ENCODE measurements at regions not wholly inside any gene's neighbourhood (a gene's known extent, or its start where the extent isn't known, plus 50 kb on each side); places are given as distances from the start of the nearest gene placed in this dataset.
"Not testable (repeated sequence)": the region's sequence is repeated elsewhere in the genome, so short reads cannot be mapped to it uniquely, and the experiment has no call there.

- DNase-seq (no peak), ATAC-seq (no peak)
- intact Hi-C loops (cut with DNase I), result no loop called here
These were observed 51.2 kb upstream of the SGCE start for GRCh38 chr7:94706996-94707740.

- intact Hi-C loops (cut with DNase I), result no loop called here
- ATAC-seq (no peak), DNase-seq (no peak)
These were observed 54.3 kb upstream of the SGCE start for GRCh38 chr7:94710256-94710655.

GRCh38 chr7:94722360-94722759 lies 66.4 kb upstream of the SGCE start:
- DNase-seq; ATAC-seq; intact Hi-C loops (cut with DNase I): not testable (repeated sequence)

- intact Hi-C loops (cut with DNase I); DNase-seq; ATAC-seq: not testable (repeated sequence)
These were observed 73.0 kb upstream of the SGCE start for GRCh38 chr7:94728893-94729292.

DNA sequence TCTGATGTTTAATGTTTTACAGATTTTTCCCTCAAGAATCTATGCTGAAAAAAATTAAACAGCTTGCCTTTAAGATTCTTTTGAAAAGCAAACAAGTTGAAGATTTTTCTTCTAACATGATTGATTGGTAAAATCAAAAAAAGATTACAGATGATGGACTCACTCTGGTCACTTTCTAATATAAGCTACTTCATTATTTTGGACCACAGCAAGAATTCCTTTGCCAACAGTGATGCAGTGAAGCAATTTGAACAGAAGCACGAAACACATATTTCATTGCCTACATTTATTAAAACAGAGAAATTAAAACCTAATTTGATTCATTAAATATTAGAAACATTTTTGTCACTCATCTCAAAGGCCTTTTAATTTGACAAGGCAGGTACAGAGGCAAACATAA lies 82.1 kb upstream of the SGCE start:
- no peak for DNase-seq
- no peak for ATAC-seq
- intact Hi-C loops (cut with DNase I), result no loop called here

- DNase-seq, result no peak
- intact Hi-C loops (cut with DNase I), result no loop called here
- no peak for ATAC-seq
These were observed 83.2 kb upstream of the SGCE start for GRCh38 chr7:94739180-94739579.

DNA sequence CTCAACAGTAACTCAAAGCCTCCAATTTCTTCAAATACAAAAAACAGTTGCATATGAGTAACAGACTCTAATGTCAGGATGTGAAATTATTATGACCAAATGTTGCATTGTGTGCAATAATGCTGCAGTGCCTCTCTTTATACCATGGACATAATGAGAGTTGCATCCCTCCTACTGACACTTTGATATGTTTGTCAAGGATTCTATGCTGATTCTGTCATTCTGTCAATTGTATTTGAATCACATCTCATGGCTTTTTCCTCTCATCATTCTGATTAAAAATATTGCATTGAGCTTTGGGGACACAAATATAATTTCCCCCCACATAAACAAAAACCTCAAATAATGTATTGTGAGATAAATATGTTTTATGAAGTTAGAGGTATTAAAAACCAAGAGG lies 84.6 kb upstream of the SGCE start:
- no peak for DNase-seq
- no peak for ATAC-seq
- intact Hi-C loops (cut with DNase I), result no loop called here

GRCh38 chr7:94741179-94741578 lies 85.2 kb upstream of the SGCE start:
- DNase-seq (no peak), ATAC-seq (no peak)
- intact Hi-C loops (cut with DNase I), result no loop called here

DNA sequence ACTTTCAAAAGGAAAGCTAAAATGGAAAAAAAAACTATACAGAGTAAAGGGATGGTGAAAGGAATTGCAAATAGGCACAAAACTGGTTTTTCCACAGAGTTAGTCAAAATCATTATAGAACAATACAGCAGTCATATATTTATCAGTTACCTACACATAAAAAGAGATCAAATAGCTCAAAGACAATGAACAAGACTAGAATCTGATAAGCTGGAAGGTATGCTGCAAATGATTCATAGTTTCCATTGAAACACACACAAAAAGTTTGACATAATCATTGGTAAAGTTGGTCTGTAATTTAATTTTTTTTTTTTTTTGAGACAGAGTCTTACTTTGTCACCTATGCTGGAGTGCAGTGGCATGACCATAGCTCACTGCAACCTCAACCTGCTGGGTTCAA lies 92.4 kb upstream of the SGCE start:
- DNase-seq (no peak), ATAC-seq (no peak)

DNA sequence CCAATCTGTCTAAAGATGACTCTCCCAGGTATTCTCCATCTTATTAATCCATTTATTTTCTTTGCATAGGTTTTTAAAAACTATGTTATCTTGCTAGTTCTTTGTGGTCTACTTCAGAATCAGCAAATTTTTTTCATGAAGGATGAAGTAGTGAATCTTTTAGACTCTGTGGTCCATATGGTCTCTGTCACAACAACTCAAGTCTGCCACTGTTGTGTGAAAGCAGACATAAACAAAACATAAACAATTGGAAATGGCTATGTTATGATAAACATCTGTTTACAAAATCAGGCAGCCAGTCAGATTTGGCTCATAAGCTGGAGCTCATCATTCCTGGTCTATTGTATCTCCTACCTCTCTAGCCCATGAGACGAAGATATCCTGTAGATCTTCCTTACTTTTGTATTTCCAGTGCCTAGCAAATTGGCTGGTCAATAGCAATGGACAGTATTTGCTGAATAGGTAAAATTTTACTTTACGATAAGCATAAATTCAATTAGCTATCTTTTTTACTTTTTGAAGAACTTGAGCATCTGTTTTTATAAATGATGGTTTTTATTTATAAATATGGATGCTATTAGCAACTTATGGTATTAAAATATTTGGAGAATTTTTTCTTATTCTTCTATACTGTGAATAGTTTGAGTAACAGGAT lies 104.6 kb upstream of the SGCE start:
- ATAC-seq (no peak), DNase-seq (no peak)
- intact Hi-C loops (cut with DNase I), result no loop called here

More for the DNA sequence above, 92.4 kb upstream of the SGCE start:
- intact Hi-C loops (cut with DNase I), result no loop called here

DNA sequence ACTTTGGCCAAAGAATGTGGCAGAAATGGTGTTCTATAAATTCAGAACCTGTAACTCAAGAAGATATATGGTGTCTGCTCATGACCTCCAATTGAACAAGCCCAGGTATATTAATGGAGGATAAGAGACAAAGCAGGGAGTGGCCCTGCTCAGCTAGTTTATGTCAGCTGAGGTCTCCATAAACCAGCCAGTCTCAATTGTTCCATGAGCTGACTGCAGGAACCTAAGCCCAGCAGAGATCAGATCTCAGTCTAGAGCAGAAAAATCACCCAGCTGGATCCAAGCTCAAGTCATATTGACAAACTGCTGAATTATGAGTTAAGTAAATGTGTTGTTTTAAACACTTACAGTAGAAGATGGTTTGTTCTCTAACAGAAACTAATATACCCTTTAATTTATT lies 105.5 kb upstream of the SGCE start:
- DNase-seq (no peak), ATAC-seq (no peak)
- intact Hi-C loops (cut with DNase I), result no loop called here

DNA sequence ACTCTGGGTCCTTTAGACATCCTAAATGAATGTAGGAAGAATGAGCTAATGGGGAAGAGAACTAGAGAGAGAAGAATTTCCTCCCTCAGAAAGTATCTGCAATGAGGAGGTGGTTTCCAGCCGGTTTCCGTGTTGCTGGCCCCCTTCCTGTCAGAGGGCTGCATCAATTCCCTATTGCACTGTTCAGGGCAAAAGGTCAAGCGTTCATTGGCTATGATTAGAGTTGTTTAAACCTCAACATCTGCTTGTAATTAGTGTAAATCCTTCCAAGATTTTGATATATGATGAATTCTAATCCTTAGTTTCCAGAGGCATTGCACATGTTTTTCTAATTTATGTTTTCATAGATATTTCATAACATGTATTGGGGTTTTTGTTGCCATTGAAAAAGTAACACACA lies 107.3 kb upstream of the SGCE start:
- ATAC-seq (no peak), DNase-seq (no peak)
- intact Hi-C loops (cut with DNase I), result no loop called here

GRCh38 chr7:94769724-94770123 lies 113.8 kb upstream of the SGCE start:
- ATAC-seq (no peak), DNase-seq (no peak)
- intact Hi-C loops (cut with DNase I), result no loop called here

DNA sequence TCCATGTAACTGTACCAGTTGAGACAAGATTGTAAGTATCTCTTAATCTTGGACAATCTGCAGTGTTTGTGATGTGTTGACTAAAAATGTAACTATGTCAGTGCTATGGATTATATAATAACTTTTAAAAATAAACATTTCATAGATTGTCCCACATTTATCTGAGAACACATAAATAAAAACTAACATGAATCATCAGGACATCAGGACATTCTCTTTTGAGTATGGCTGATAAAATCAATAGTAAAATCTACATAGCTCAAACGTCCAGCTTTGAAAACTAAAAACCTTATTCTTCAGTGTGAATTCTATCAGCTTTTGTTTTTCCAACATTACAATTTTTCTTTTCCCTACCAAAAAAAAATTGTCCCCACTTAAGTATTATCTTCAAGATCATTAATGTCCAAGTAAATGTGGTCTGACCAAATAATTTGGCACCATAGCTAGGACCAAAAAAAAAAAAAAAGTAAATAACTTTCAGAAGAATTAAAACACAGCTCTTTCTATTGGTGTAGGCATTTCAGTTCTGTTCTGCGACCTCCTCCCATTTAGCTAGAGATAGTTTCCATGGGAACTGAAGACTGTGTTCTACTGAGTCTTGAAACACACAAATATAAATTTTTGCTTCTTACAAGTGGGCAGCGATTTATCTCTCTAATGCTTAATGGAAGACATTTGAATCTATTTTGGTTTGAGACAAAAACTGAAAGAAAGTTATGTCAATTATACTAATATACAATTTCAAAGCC lies 123.0 kb upstream of the SGCE start:
- ATAC-seq (peak in 1 of 2 donors; percentile 78), DNase-seq (no peak)

DNA sequence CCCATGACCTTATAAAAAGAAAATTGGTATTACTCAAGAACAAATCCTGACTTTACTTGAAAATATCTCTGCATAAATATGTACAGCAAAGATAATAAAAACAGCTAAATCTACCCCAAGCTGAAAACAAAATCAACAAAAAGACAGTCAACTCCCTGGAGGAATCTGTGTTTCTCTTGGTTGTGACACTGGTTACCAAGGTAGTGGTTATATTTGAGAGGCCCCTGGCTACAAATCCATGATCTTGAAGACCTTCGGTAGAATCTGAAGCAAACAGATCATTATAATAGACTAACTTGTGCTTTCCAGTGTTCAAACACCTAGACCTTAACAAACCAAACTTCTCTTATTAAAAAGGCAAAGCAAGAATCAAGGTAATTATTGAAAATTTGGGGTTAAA lies 123.9 kb upstream of the SGCE start:
- intact Hi-C loops (cut with DNase I), result no loop called here
- DNase-seq, result no peak
- no peak for ATAC-seq

More for the DNA sequence above, 123.0 kb upstream of the SGCE start:
- intact Hi-C loops (cut with DNase I), result no loop called here

DNA sequence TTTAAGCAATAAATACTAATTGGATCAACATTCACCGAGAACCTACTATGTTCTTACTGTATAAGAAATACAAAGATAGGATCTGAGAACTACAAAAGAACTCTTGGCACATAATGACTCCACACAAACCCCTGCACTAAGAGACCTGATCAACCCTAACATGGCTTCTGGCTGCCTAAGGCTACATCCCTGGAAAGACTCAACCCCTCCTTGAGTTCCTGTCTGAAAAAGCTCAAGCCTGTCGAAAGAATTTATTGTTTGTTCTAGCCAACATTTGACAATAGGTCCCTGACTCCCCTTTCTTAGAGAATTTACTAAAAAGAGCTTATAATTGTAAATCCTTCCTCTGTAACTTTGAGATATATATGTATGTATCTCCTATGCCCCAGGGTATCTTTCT lies 125.3 kb upstream of the SGCE start:
- DNase-seq, result no peak
- intact Hi-C loops (cut with DNase I), result no loop called here
- no peak for ATAC-seq

DNA sequence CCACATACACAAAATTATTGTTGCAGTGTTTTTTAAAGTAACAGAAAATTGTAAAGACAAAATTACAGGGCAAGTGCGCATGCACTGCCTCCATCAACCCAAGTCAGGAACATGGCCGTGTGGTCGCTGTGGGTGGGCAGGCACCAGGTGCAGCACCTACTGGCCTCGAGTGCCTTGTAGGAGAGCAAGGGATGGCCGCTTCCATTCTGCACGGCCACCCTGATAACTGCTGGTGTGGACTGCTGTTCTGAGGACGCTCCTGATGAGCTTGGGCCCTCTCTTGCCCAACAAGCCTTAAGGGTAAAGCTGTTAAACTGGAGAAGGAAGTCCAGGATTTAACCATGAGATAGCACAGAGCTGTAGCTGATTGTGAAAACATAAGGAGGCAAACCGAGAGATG lies 124.6 kb upstream of the PPP1R9A start:
- DNase-seq (no peak), ATAC-seq (no peak)
- intact Hi-C loops (cut with DNase I), result no loop called here

GRCh38 chr7:94787285-94787684 lies 120.1 kb upstream of the PPP1R9A start:
- intact Hi-C loops (cut with DNase I), result no loop called here
- no peak for DNase-seq
- no peak for ATAC-seq

GRCh38 chr7:94788378-94788777 lies 119.0 kb upstream of the PPP1R9A start:
- DNase-seq; intact Hi-C loops (cut with DNase I); ATAC-seq: not testable (repeated sequence)

- no peak for DNase-seq
- intact Hi-C loops (cut with DNase I), result no loop called here
- ATAC-seq, result no peak
These were observed 115.2 kb upstream of the PPP1R9A start for GRCh38 chr7:94792241-94792640.

All from left cardiac atrium (tissue), 4 donors.